ENCODE measurements at regions not wholly inside any gene's neighbourhood (a gene's known extent, or its start where the extent isn't known, plus 50 kb on each side); places are given as distances from the start of the nearest gene placed in this dataset.

DNA sequence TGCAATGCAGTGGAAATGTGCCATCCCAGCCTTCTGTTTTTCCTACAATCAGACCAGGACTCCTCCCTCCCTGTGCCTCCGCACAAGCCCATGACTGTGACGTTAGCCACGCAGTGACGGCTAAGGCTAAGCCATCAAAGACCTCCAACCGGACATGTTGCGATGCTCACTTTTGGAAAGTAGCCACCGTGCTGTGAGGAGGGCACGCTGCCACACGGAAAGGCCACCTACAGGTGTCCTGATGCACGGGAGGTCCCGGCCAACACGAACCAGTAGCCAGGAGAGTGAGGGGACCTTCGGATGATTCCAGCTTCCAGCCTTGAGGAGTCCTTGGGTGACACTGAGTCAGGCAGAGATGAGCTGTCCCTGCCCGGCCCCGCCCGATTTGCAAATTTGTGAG is 53.9 kb downstream of the FOXL1 start:
- DNase-seq (ENCODE audit: low read depth), result no peak

- DNase-seq (ENCODE audit: low read depth), result no peak
Measured at GRCh38 chr16:86632944-86633343, 54.6 kb downstream of the FOXL1 start.

GRCh38 chr16:86634292-86634691 is 55.9 kb downstream of the FOXL1 start:
- DNase-seq (ENCODE audit: low read depth), result no peak

DNA sequence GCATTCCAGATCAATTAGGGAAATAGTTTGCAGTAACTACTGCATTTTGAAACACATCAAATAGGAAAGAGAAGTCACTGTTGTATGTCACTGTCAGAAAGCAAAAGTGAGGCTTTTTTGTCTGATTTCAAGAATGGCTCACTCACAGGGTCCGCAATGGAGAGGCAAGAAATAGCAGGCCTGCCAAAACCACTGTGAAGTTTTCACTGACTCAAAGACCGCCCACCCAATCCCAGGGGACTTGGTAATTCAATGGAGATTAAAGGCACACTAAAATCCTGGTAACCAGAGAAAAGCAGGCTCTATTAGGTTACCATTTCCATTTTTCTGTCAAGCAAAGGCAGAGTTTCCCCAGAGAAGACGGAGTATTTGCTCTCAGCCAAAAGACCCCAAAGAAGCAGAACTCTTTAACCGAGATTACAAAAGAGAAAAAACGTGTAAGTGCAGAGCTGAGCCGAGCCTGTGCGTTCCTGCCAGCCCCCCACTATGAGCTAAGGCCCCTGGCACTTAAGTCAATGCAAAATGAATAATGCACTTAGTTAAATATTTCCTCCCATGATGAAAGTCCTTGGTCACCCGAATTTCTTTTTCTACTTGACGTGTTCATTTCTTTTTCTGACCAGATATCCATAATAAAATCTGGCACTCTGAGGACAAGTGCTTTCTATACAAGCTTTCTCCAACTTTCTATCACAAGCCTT is 57.0 kb downstream of the FOXL1 start:
- DNase-seq (ENCODE audit: low read depth), result no peak

DNA sequence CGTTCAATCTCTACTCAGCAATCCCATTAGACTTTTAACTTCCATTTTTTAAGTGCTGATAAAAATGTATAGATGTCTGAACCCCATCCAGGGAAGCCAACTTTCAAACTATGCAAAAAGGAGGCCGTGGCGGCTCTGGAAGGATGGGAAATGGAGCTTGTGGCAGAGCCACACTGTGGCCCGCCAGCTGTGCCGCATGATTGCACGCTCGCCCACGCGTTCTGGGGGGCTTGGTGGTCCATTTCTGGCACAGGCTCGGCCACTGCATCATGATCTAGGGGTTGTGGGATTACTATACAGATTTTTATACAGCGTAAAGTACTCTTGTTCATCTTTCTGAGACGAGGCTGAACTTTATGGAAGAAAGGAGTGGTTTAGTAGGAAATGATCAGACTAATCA is 57.6 kb downstream of the FOXL1 start:
- DNase-seq (ENCODE audit: low read depth), result no peak

- no peak for DNase-seq (ENCODE audit: low read depth)
Measured at GRCh38 chr16:86637744-86638143, 59.4 kb downstream of the FOXL1 start.

DNA sequence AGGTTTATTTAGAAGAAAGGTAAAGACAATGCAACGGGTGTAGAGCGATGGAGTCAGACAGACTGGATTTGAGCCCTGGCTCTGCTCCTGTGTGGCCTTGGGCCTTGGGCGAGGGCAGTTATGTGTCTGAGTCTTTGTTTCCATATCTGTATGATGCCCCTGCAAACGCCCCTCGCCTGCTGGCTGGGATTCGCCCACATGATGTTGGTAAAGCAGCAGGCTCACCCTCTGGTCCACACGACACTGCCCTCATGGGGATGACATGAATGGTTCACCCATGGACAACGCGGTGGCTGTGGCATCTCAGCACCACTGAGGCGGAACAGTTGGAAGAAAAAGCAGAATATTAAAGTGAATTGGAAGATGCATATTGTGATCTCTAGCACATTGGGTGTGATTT is 60.3 kb downstream of the FOXL1 start:
- no peak for DNase-seq (ENCODE audit: low read depth)

- DNase-seq (ENCODE audit: low read depth), result no peak
Measured at GRCh38 chr16:86639354-86639753, 61.0 kb downstream of the FOXL1 start.

- DNase-seq (ENCODE audit: low read depth), result no peak
Measured at GRCh38 chr16:86640265-86640843, 62.0 kb downstream of the FOXL1 start.

- no peak for DNase-seq (ENCODE audit: low read depth)
Measured at GRCh38 chr16:86642087-86642486, 63.7 kb downstream of the FOXL1 start.

DNA sequence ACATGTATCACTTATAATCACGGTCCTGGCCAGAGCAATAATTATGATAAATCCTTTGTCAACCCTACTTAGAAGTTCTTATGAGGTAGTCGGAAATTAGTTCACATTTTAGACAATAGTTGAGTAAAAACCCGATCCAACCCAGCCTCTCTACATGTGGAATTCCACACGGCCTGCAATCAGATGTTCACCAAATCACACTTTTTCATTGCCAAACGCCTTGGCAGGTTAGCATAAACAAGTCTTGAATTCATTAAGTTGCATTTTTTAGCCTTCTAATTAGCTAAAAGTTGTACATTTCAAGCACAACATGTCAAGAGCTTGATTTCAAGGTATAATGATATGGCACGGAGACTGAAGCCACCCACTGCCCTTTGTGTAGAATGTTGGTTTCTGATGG is 65.3 kb downstream of the FOXL1 start:
- no peak for DNase-seq (ENCODE audit: low read depth)

- no peak for DNase-seq (ENCODE audit: low read depth)
Measured at GRCh38 chr16:86647561-86647960, 69.2 kb downstream of the FOXL1 start.

GRCh38 chr16:86649875-86650274 is 71.5 kb downstream of the FOXL1 start:
- DNase-seq (ENCODE audit: low read depth), result no peak

DNA sequence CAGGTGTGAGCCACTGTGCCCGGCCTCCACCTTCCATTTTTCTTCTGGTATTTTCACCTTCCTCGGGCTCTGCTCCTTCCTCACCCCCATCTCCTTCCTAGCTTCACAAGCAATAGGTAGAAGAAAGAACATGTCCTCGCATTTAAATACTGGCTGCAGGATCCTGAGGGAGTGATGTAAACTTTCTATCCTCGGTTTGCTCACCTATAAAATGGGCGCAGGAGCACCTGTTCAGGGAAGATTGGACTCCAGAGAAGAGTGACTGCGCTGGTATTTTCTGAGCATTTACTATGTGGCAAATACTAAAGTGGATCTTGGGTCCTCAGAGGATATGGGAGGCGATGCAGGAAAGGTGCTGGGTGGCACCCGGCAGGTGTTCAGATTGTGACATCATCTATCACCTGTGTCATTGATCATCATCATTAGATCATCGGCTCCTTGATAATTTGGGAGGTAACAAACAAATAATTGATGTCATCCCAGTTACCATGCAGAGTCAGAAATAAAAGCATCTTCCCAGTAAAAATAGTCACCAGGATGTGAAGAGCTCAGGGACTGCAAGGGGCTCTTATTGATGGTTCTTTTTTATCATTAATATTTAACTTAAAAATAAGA is 72.8 kb downstream of the FOXL1 start:
- DNase-seq (ENCODE audit: low read depth), result no peak

DNA sequence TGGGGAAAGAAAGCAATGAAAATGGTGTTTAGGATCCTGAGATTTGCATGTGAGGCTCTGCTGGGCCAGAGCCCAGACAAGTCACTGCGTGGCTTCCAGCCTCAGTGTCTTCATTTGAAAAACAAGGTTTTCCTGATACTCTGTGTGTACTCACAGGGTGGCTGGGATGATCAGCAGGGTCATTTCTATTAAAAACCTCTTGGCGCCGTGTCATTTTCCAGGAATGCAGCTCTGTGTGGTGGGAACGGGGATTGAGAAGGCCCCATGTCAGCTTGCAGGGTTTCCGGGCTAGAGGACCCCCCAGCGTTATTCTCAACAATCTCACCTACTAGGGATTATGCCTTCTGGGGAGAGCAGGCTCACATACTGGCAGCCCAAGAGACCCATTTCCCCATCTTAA is 73.5 kb downstream of the FOXL1 start:
- DNase-seq (ENCODE audit: low read depth), result no peak

GRCh38 chr16:86653285-86654006 is 75.1 kb downstream of the FOXL1 start:
- DNase-seq (ENCODE audit: low read depth), result no peak

- no peak for DNase-seq (ENCODE audit: low read depth)
Measured at GRCh38 chr16:86657972-86658371, 79.6 kb downstream of the FOXL1 start.

- DNase-seq (ENCODE audit: low read depth), result no peak
Measured at GRCh38 chr16:86660623-86661022, 82.3 kb downstream of the FOXL1 start.

GRCh38 chr16:86661706-86662105 is 83.4 kb downstream of the FOXL1 start:
- DNase-seq (ENCODE audit: low read depth), result no peak

GRCh38 chr16:86662195-86662594 is 83.8 kb downstream of the FOXL1 start:
- no peak for DNase-seq (ENCODE audit: low read depth)

DNA sequence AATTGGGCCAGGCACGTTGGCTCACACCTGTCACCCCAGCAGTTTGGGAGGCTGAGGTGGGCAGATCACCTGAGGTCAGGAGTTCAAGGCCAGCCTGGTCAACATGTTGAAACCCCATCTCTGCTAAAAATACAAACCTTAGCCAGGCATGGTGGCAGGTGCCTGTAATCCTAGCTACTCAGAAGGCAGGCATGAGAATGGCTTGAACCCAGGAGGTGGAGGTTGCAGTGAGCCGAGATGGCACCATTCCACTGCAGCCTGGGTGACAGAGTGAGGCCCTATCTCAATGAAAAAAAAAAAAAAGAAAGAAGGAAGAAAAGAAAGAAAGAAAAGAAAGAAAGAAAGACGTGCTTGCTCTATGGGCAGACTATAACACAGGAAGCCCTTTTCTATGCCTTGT is 84.4 kb downstream of the FOXL1 start:
- DNase-seq (ENCODE audit: low read depth), result no peak

DNA sequence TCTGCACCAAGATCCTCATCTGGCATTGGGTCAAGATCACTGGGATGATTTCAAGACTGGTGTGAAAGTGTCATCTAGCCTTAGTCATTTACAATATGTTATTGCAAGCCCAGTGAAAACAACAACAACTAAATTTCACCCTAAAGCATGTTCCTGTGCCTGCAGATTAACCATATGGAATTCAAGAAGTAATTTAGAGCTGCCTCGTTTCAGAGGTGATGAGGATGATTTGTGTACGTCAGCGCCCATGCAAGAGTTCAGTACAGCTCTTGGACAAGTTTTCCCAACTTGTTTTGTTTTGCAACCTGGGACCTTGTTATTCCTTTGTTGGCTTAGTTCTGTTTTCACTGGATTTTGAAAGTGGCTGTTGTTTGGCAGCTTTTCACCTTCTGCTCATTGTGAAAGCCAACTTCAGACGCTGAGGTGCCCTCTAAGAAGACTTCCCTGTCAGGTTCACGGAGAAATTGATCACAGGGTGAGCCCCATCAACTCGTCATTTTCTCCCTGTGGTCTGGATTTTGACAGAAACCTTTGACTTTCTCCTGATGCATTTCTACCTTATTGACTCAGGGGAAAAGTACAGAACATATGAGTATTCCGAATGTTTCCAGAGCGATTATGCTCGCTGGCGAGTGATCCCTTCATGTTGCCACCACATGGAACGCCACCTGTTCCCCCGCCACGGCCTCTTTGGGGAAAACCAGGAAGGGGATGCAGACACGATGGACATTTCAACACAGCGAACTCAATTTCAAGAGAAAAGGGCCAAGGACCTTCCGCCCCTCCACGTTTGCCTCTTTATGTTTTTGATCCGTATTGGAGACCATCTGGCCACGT is 85.6 kb downstream of the FOXL1 start:
- DNase-seq (ENCODE audit: low read depth), result no peak
